ENCODE measurements at regions not wholly inside any gene's neighbourhood (a gene's known extent, or its start where the extent isn't known, plus 50 kb on each side); places are given as distances from the start of the nearest gene placed in this dataset.
A peak's percentile ranks its signal among the peaks of the same experiment; 100 is the strongest.

GRCh38 chr1:10892138-10893065 lies 96.0 kb upstream of the CASZ1 start:
- no peak for TF ChIP-seq JUND (IDR thresholded peaks at IDR 0.05; ENCODE audit: low read depth)
- DNase-seq (ENCODE audit: low read depth in 1 of 2, low spot score in 1 of 2) = no peak
- in situ Hi-C loops (cut with HindIII; ENCODE audit: low pct_unique_long_range_greater_than_20kb, low sequenced_read_pairs) = no loop called here

- in situ Hi-C loops (cut with HindIII; ENCODE audit: low pct_unique_long_range_greater_than_20kb, low sequenced_read_pairs) = no loop called here
- no peak for TF ChIP-seq JUND (IDR thresholded peaks at IDR 0.05; ENCODE audit: low read depth)
- no peak for DNase-seq (ENCODE audit: low read depth in 1 of 2, low spot score in 1 of 2)
These were observed 99.2 kb upstream of the CASZ1 start for GRCh38 chr1:10895621-10896020.

GRCh38 chr1:10896673-10897072 lies 100.2 kb upstream of the CASZ1 start:
- TF ChIP-seq JUND (IDR thresholded peaks at IDR 0.05; ENCODE audit: low read depth) = no peak
- in situ Hi-C loops (cut with HindIII; ENCODE audit: low pct_unique_long_range_greater_than_20kb, low sequenced_read_pairs) = no loop called here
- no peak for DNase-seq (ENCODE audit: low read depth in 1 of 2, low spot score in 1 of 2)

- in situ Hi-C loops (cut with HindIII; ENCODE audit: low pct_unique_long_range_greater_than_20kb, low sequenced_read_pairs) = no loop called here
- TF ChIP-seq JUND (IDR thresholded peaks at IDR 0.05; ENCODE audit: low read depth) = no peak
- DNase-seq (ENCODE audit: low read depth in 1 of 2, low spot score in 1 of 2) = peak in 1 of 2 experiments; percentile 42
These were observed 101.0 kb upstream of the CASZ1 start for GRCh38 chr1:10897321-10897980.

- DNase-seq (ENCODE audit: low read depth in 1 of 2, low spot score in 1 of 2) = no peak
- in situ Hi-C loops (cut with HindIII; ENCODE audit: low pct_unique_long_range_greater_than_20kb, low sequenced_read_pairs) = no loop called here
- TF ChIP-seq JUND (IDR thresholded peaks at IDR 0.05; ENCODE audit: low read depth) = no peak
These were observed 101.7 kb upstream of the CASZ1 start for GRCh38 chr1:10897981-10898728.

- no peak for TF ChIP-seq JUND (IDR thresholded peaks at IDR 0.05; ENCODE audit: low read depth)
- DNase-seq (ENCODE audit: low read depth in 1 of 2, low spot score in 1 of 2) = no peak
- in situ Hi-C loops (cut with HindIII; ENCODE audit: low pct_unique_long_range_greater_than_20kb, low sequenced_read_pairs) = no loop called here
These were observed 102.5 kb upstream of the CASZ1 start for GRCh38 chr1:10898921-10899320.

- in situ Hi-C loops (cut with HindIII; ENCODE audit: low pct_unique_long_range_greater_than_20kb, low sequenced_read_pairs) = no loop called here
- DNase-seq (ENCODE audit: low read depth in 1 of 2, low spot score in 1 of 2) = peak in 1 of 2 experiments; percentile 67
- no peak for TF ChIP-seq JUND (IDR thresholded peaks at IDR 0.05; ENCODE audit: low read depth)
These were observed 103.2 kb upstream of the CASZ1 start for GRCh38 chr1:10899490-10900250.

- peak in 1 of 2 experiments; percentile 54 for DNase-seq (ENCODE audit: low read depth in 1 of 2, low spot score in 1 of 2)
- in situ Hi-C loops (cut with HindIII; ENCODE audit: low pct_unique_long_range_greater_than_20kb, low sequenced_read_pairs) = no loop called here
These were observed 103.8 kb upstream of the CASZ1 start for GRCh38 chr1:10900251-10900651.

GRCh38 chr1:10900691-10901090 lies 104.2 kb upstream of the CASZ1 start:
- in situ Hi-C loops (cut with HindIII; ENCODE audit: low pct_unique_long_range_greater_than_20kb, low sequenced_read_pairs) = no loop called here
- no peak for TF ChIP-seq JUND (IDR thresholded peaks at IDR 0.05; ENCODE audit: low read depth)
- DNase-seq (ENCODE audit: low read depth in 1 of 2, low spot score in 1 of 2) = peak in 1 of 2 experiments; percentile 60

More at GRCh38 chr1:10900251-10900651, 103.8 kb upstream of the CASZ1 start:
- no peak for TF ChIP-seq JUND (IDR thresholded peaks at IDR 0.05; ENCODE audit: low read depth)

- in situ Hi-C loops (cut with HindIII; ENCODE audit: low pct_unique_long_range_greater_than_20kb, low sequenced_read_pairs) = no loop called here
- peak in 1 of 2 experiments; percentile 31 for DNase-seq (ENCODE audit: low read depth in 1 of 2, low spot score in 1 of 2)
- no peak for TF ChIP-seq JUND (IDR thresholded peaks at IDR 0.05; ENCODE audit: low read depth)
These were observed 104.8 kb upstream of the CASZ1 start for GRCh38 chr1:10901091-10901890.

All from T47D (cell line).